CD14-positive monocyte (primary cell): ENCODE measurements at regions not wholly inside any gene's neighbourhood (a gene's known extent, or its start where the extent isn't known, plus 50 kb on each side); places are given as distances from the start of the nearest gene placed in this dataset.

Source experiments
- DNase-seq, 3 donors: peaks; one replicate each; pipeline ENCODE4 v3.0.0-alpha.2; 2011 to 2022
- H2AFZ ChIP-seq: 2 replicates; pipeline ENCODE4 v1.6.0; 2012; ENCODE audit warnings: mild to moderate bottlenecking, low read depth, low read length, inconsistent platforms; ENCODE audit not compliant: insufficient read depth, poor library complexity, severe bottlenecking
- H3K27ac ChIP-seq, 2 donors: 1 replicate in 1 of 2; 2 replicates in 1 of 2; pipeline ENCODE4 v1.5.1; 2012 to 2013; ENCODE audit warnings: low read length in 2 of 2, control low read depth in 1 of 2, inconsistent platforms in 1 of 2, low read depth in 1 of 2, mild to moderate bottlenecking in 1 of 2
- H3K27me3 ChIP-seq, 2 donors: one replicate each; pipeline versions ENCODE4 v1.6.0 to v1.6.1; 2011 to 2013; ENCODE audit warnings: low read length in 2 of 2; ENCODE audit not compliant: control insufficient read depth in 2 of 2, insufficient read depth in 2 of 2
- H3K36me3 ChIP-seq, 2 donors: replicated peaks in 1 of 2; 1 replicate in 1 of 2; 2 replicates in 1 of 2; pipeline versions ENCODE4 v1.5.1 to v1.6.1; 2012 to 2013; ENCODE audit warnings: low read length in 2 of 2, control low read depth in 1 of 2, inconsistent platforms in 1 of 2, mild to moderate bottlenecking in 1 of 2; ENCODE audit not compliant: insufficient read depth in 2 of 2, control insufficient read depth in 1 of 2
- H3K4me1 ChIP-seq, 2 donors: 1 replicate in 1 of 2; 2 replicates in 1 of 2; pipeline versions ENCODE4 v1.5.1 to v1.6.1; 2012 to 2013; ENCODE audit warnings: low read length in 2 of 2, control low read depth in 1 of 2, inconsistent platforms in 1 of 2, mild to moderate bottlenecking in 1 of 2, moderate library complexity in 1 of 2; ENCODE audit not compliant: insufficient read depth in 2 of 2, control insufficient read depth in 1 of 2
- H3K4me2 ChIP-seq: replicated peaks from 2 replicates; pipeline ENCODE3; 2012; ENCODE audit warnings: low read length, moderate library complexity, mild to moderate bottlenecking; ENCODE audit not compliant: poor library complexity, severe bottlenecking; ENCODE audit errors: extremely low read depth
- H3K4me3 ChIP-seq, 3 experiments: fragments of 200-600 bp in 1 of 3; sonication (generic) in 1 of 3; replicated peaks in 1 of 3; 1 replicate in 2 of 3; 2 replicates in 1 of 3; pipeline ENCODE4 v1.5.1; 2011 to 2013; ENCODE audit warnings: low read length in 3 of 3, mild to moderate bottlenecking in 3 of 3, control low read depth in 2 of 3, low read depth in 2 of 3, inconsistent platforms in 1 of 3, moderate library complexity in 1 of 3
- H3K79me2 ChIP-seq: 2 replicates; pipeline ENCODE4 v1.6.0; 2012; ENCODE audit warnings: mild to moderate bottlenecking, control low read depth, inconsistent platforms, low read length, moderate library complexity; ENCODE audit not compliant: insufficient read depth
- H3K9ac ChIP-seq: 2 replicates; pipeline ENCODE4 v1.6.0; 2017; ENCODE audit warnings: low read length, mild to moderate bottlenecking; ENCODE audit not compliant: insufficient read depth, poor library complexity, severe bottlenecking
- H3K9me3 ChIP-seq, 2 donors: replicated peaks in 1 of 2; 1 replicate in 1 of 2; 2 replicates in 1 of 2; pipeline versions ENCODE4 v1.5.1 to v1.6.1; 2012 to 2013; ENCODE audit warnings: low read length in 2 of 2, control low read depth in 1 of 2; ENCODE audit not compliant: control insufficient read depth in 1 of 2, insufficient read depth in 1 of 2
- H4K20me1 ChIP-seq: 2 replicates; pipeline ENCODE4 v1.6.0; 2012; ENCODE audit warnings: mild to moderate bottlenecking, low read length, control low read depth, moderate library complexity; ENCODE audit not compliant: insufficient read depth
- H3K27ac Mint-ChIP-seq, 7 donors: one replicate each; pipeline ENCODE4 v1.8.0; 2020; ENCODE audit warnings: mild to moderate bottlenecking in 7 of 7, mixed read lengths in 7 of 7, moderate library complexity in 6 of 7, inconsistent platforms in 2 of 7
- H3K27me3 Mint-ChIP-seq, 3 donors: one replicate each; pipeline ENCODE4 v1.8.0; 2021 to 2022; ENCODE audit warnings: low read depth in 3 of 3, mild to moderate bottlenecking in 3 of 3, mixed read lengths in 3 of 3, moderate library complexity in 3 of 3, inconsistent platforms in 1 of 3
- H3K36me3 Mint-ChIP-seq, 2 donors: one replicate each; pipeline ENCODE4 v1.8.0; 2020; ENCODE audit warnings: mixed read lengths in 2 of 2, inconsistent platforms in 1 of 2, mild to moderate bottlenecking in 1 of 2
- H3K4me1 Mint-ChIP-seq: one replicate; pipeline ENCODE4 v1.8.0; 2020; ENCODE audit warnings: mild to moderate bottlenecking, mixed read lengths
- H3K4me3 Mint-ChIP-seq, 2 donors: one replicate each; pipeline ENCODE4 v1.8.0; 2020; ENCODE audit warnings: mild to moderate bottlenecking in 2 of 2, mixed read lengths in 2 of 2, moderate library complexity in 1 of 2
- H3K9me3 Mint-ChIP-seq, 7 donors: one replicate each; pipeline ENCODE4 v1.8.0; 2020 to 2022; ENCODE audit warnings: mixed read lengths in 7 of 7, mild to moderate bottlenecking in 6 of 7, moderate library complexity in 6 of 7, inconsistent platforms in 2 of 7
- CTCF ChIP-seq: fragments of 200-600 bp; IDR thresholded peaks from one replicate; pipeline ENCODE4 v1.8.0; 2022; ENCODE audit warnings: antibody characterized with exemption, mild to moderate bottlenecking
- WGBS: methylation state at CpG from one replicate; pipeline ENCODE4 v1.1.5; 2013; ENCODE audit warnings: missing lambda C conversion rate; ENCODE audit not compliant: insufficient coverage; 5-methylcytosine and 5-hydroxymethylcytosine counted together
- intact Hi-C, 2 donors: fragments of 100-400 bp; cut with micrococcal nuclease; formaldehyde crosslinking; loops; one replicate each; pipeline versions ENCODE4 v1.15.0 to v1.15.1; 2023

DNA sequence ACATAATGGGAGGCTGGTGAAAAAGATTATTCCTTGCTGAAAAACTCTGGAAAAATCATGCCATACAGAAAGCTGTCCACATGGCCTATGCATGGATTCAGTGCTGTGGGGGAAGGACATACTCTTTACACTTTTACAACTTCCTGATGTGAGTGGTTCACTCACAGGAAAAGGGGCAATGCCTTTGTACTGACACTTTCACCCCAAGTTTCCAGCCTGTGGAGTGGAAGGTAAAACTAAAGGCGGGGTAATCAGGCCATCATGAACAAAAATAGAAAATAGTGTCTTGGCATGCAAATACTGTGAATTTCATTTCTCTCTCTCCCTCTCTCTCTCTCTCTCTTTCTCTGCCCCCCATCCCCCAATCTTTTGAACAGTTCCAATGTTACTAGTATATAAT, 281.8 kb downstream of the ETS1 start:
- TF ChIP-seq CTCF: no peak
- Histone ChIP-seq H4K20me1 (no peaks in the 10 kb centered on the region), H3K79me2 (no peaks in the 10 kb centered on the region), H3K4me3 (no peak overlapping the region), H3K27ac (no peak overlapping the region), H2AFZ (no peak overlapping the region), H3K9ac (no peak overlapping the region), H3K36me3 (no peaks in the 10 kb centered on the region), H3K27me3 (no peaks in the 10 kb centered on the region), H3K9me3 (no peaks in the 10 kb centered on the region), H3K4me2 (no peak overlapping the region), H3K4me1 (peaks cover 7 to 9% of the 10 kb centered on the region in 2 donors)
- Mint-ChIP-seq H3K27ac (no peak overlapping the region), H3K36me3 (no peaks in the 10 kb centered on the region), H3K9me3 (no peaks in the 10 kb centered on the region), H3K4me3 (no peak overlapping the region), H3K4me1 (peaks cover 9% of the 10 kb centered on the region), H3K27me3 (no peaks in the 10 kb centered on the region)
- no peak for DNase-seq
- intact Hi-C loops: no loop called here
- no CpG with 5 or more reads among the region's 1 CpG for WGBS

- no peak overlapping the region for H3K4me3 ChIP-seq
- no peak overlapping the region for H3K27ac ChIP-seq
- Mint-ChIP-seq H3K9me3 (no peaks in the 10 kb centered on the region), H3K4me3 (no peak overlapping the region), H3K36me3 (no peaks in the 10 kb centered on the region), H3K27me3 (no peaks in the 10 kb centered on the region), H3K27ac (no peak overlapping the region), H3K4me1 (peaks cover 9% of the 10 kb centered on the region)
- H3K4me1 ChIP-seq: peaks cover 7 to 9% of the 10 kb centered on the region in 2 donors
- H4K20me1 ChIP-seq: no peaks in the 10 kb centered on the region
- H3K4me2 ChIP-seq: no peak overlapping the region
- H3K9ac ChIP-seq: no peak overlapping the region
- no peaks in the 10 kb centered on the region for H3K36me3 ChIP-seq
- H2AFZ ChIP-seq: no peak overlapping the region
- H3K9me3 ChIP-seq: no peaks in the 10 kb centered on the region
- no peak for DNase-seq
- intact Hi-C loops: no loop called here
- WGBS: 100% methylated on average over 2 of the region's 8 CpGs
- no peaks in the 10 kb centered on the region for H3K27me3 ChIP-seq
- H3K79me2 ChIP-seq: no peaks in the 10 kb centered on the region
- no peak for TF ChIP-seq CTCF
These were observed 282.5 kb downstream of the ETS1 start for GRCh38 chr11:128304666-128305485.
